SK-N-SH (cell line): ENCODE measurements at regions not wholly inside any gene's neighbourhood (a gene's known extent, or its start where the extent isn't known, plus 50 kb on each side); places are given as distances from the start of the nearest gene placed in this dataset.

Experiments
- CTCF ChIA-PET: fragments of 300-600, 350-600 bp; formaldehyde crosslinking; extraction: SDS; loops from one replicate; lab custom pipeline; 2021; lab: Yijun Ruan, JAX
- POLR2A ChIA-PET: fragments of 350-600 bp; sonication (Branson Sonifier 250); formaldehyde crosslinking; extraction: SDS; loops from one replicate; lab custom pipeline; 2020; ENCODE audit warnings: antibody characterized with exemption, inconsistent platforms; lab: Yijun Ruan, JAX
- DNase-seq: peaks from one replicate; pipeline ENCODE4 v3.0.0; 2012
- H2AFZ ChIP-seq: fragments of 200-600 bp; sonication (generic); 2 replicates; pipeline ENCODE4 v1.8.1; 2016; ENCODE audit warnings: antibody characterized with exemption, mild to moderate bottlenecking, low read depth
- H3F3A ChIP-seq: fragments of 200-600 bp; sonication (generic); replicated peaks from 2 replicates; pipeline ENCODE3; 2016; ENCODE audit warnings: antibody characterized with exemption, mild to moderate bottlenecking; ENCODE audit not compliant: insufficient read depth
- H3K27ac ChIP-seq, 2 experiments: fragments of 200-500 bp in 1 of 2; fragments of 200-600 bp in 1 of 2; sonication (Bioruptor generic) in 1 of 2; sonication (generic), shearing (Covaris generic) in 1 of 2; 2 replicates each; pipeline versions ENCODE4 v1.5.1 to v1.6.1; 2014 to 2016; ENCODE audit warnings: low read depth in 2 of 2, inconsistent platforms in 1 of 2, low read length in 1 of 2, mild to moderate bottlenecking in 1 of 2, mixed read lengths in 1 of 2
- H3K27me3 ChIP-seq: fragments of 200-600 bp; sonication (generic), shearing (Covaris generic); 2 replicates; pipeline ENCODE4 v1.6.1; 2016; ENCODE audit warnings: mixed run types; ENCODE audit not compliant: insufficient read depth
- H3K36me3 ChIP-seq, 2 experiments: fragments of 200-500 bp in 1 of 2; fragments of 200-600 bp in 1 of 2; sonication (Bioruptor generic) in 1 of 2; sonication (generic) in 1 of 2; replicated peaks in 1 of 2; 2 replicates each; pipeline versions ENCODE3 to v1.5.1; 2014 to 2016; ENCODE audit warnings: low read length in 1 of 2, mild to moderate bottlenecking in 1 of 2; ENCODE audit not compliant: insufficient read depth in 2 of 2, control insufficient read depth in 1 of 2
- H3K4me1 ChIP-seq, 2 experiments: fragments of 200-500 bp in 1 of 2; fragments of 200-600 bp in 1 of 2; sonication (Bioruptor generic) in 1 of 2; sonication (generic), shearing (Covaris generic) in 1 of 2; 2 replicates each; pipeline versions ENCODE4 v1.5.1 to v1.6.1; 2014 to 2016; ENCODE audit warnings: low read depth in 1 of 2, low read length in 1 of 2, mixed run types in 1 of 2; ENCODE audit not compliant: insufficient read depth in 2 of 2, control insufficient read depth in 1 of 2
- H3K4me2 ChIP-seq: fragments of 200-600 bp; sonication (generic), shearing (Covaris generic); 2 replicates; pipeline ENCODE4 v1.6.1; 2017; ENCODE audit warnings: mixed run types
- H3K4me3 ChIP-seq, 2 experiments: fragments of 200-500 bp in 1 of 2; fragments of 200-600 bp in 1 of 2; sonication (Bioruptor generic) in 1 of 2; sonication (generic), shearing (Covaris generic) in 1 of 2; 2 replicates each; pipeline versions ENCODE4 v1.5.1 to v1.8.1; 2014 to 2016; ENCODE audit warnings: low read depth in 2 of 2, inconsistent platforms in 1 of 2, low read length in 1 of 2, mild to moderate bottlenecking in 1 of 2, mixed read lengths in 1 of 2, moderate library complexity in 1 of 2
- H3K79me2 ChIP-seq: fragments of 200-600 bp; sonication (generic); 2 replicates; pipeline ENCODE4 v1.8.1; 2017; ENCODE audit warnings: mild to moderate bottlenecking; ENCODE audit not compliant: insufficient read depth
- H3K9ac ChIP-seq: fragments of 200-600 bp; sonication (generic); 2 replicates; pipeline ENCODE4 v1.6.1; 2017; ENCODE audit warnings: mixed run types
- H3K9me2 ChIP-seq: fragments of 200-600 bp; sonication (generic); 2 replicates; pipeline ENCODE4 v1.6.1; 2017; ENCODE audit warnings: mixed run types
- H3K9me3 ChIP-seq: fragments of 200-600 bp; sonication (generic); 2 replicates; pipeline ENCODE4 v1.6.1; 2017; ENCODE audit warnings: mixed run types, mild to moderate bottlenecking, moderate library complexity
- H4K20me1 ChIP-seq: fragments of 200-600 bp; sonication (generic); 2 replicates; pipeline ENCODE4 v1.6.1; 2017; ENCODE audit warnings: mild to moderate bottlenecking, mixed run types; ENCODE audit not compliant: insufficient read depth
- CTCF ChIP-seq: fragments of 200-600 bp; sonication (generic); IDR thresholded peaks from 2 replicates; pipeline ENCODE4 v1.6.1; 2017; ENCODE audit warnings: antibody characterized with exemption, mild to moderate bottlenecking, moderate library complexity
- ELF1 ChIP-seq: IDR thresholded peaks from 2 replicates; pipeline ENCODE4 v1.4.0; 2012
- EP300 ChIP-seq, 2 experiments: IDR thresholded peaks; 2 replicates each; pipeline versions ENCODE4 v1.4.0 to v1.6.1; 2012; ENCODE audit warnings: borderline replicate concordance in 1 of 2, low read depth in 1 of 2, low read length in 1 of 2
- FOSL2 ChIP-seq: IDR thresholded peaks from 2 replicates; pipeline ENCODE4 v1.4.0; 2012; ENCODE audit warnings: low read depth, mild to moderate bottlenecking, moderate library complexity, borderline replicate concordance
- GATA2 ChIP-seq: sonication (generic); formaldehyde crosslinking; IDR thresholded peaks from 2 replicates; pipeline ENCODE4 v1.5.0; 2020; ENCODE audit warnings: mild to moderate bottlenecking, missing genetic modification reagents
- JUND ChIP-seq: IDR thresholded peaks from 2 replicates; pipeline ENCODE4 v1.4.0; 2012
- MXI1 ChIP-seq: IDR thresholded peaks from 2 replicates; pipeline ENCODE4 v1.6.1; 2012; ENCODE audit warnings: mild to moderate bottlenecking, low read depth, low read length, improper control_type of control experiment
- NRF1 ChIP-seq: IDR thresholded peaks from 2 replicates; pipeline ENCODE4 v1.6.1; 2012; ENCODE audit warnings: low read depth, mild to moderate bottlenecking, low read length
- POLR2AphosphoS5 ChIP-seq: IDR thresholded peaks from 2 replicates; pipeline ENCODE4 v1.6.1; 2012; ENCODE audit warnings: low read depth, low read length
- RAD21 ChIP-seq: IDR thresholded peaks from 2 replicates; pipeline ENCODE4 v1.6.1; 2012; ENCODE audit warnings: mild to moderate bottlenecking, low read length
- REST ChIP-seq: IDR thresholded peaks from 2 replicates; pipeline ENCODE4 v1.6.1; 2012; ENCODE audit warnings: mild to moderate bottlenecking, low read depth, low read length, moderate library complexity
- RFX5 ChIP-seq: IDR thresholded peaks from 2 replicates; pipeline ENCODE4 v1.6.1; 2012; ENCODE audit warnings: mild to moderate bottlenecking, improper control_type of control experiment, low read length
- SIN3A ChIP-seq: IDR thresholded peaks from 2 replicates; pipeline ENCODE4 v1.6.1; 2012; ENCODE audit warnings: low read depth, mild to moderate bottlenecking, low read length, moderate library complexity, borderline replicate concordance
- TAF1 ChIP-seq: IDR thresholded peaks from 2 replicates; pipeline ENCODE4 v1.6.1; 2012; ENCODE audit warnings: low read depth, mild to moderate bottlenecking, low read length, moderate library complexity, borderline replicate concordance
- TCF12 ChIP-seq: IDR thresholded peaks from 2 replicates; pipeline ENCODE4 v1.4.0; 2012
- USF1 ChIP-seq: IDR thresholded peaks from 2 replicates; pipeline ENCODE4 v1.4.0; 2012; ENCODE audit warnings: low read depth, borderline replicate concordance
- YY1 ChIP-seq: IDR thresholded peaks from 2 replicates; pipeline ENCODE4 v1.4.0; 2012; ENCODE audit warnings: low read depth, mild to moderate bottlenecking
- WGBS: methylation state at CpG from one replicate; pipeline ENCODE4 v1.1.6; 2017; ENCODE audit warnings: low lambda C conversion rate; 5-methylcytosine and 5-hydroxymethylcytosine counted together

- Histone ChIP-seq H3K4me1 (peaks cover 0 to 28% of the 10 kb centered on the region in 2 experiments; a peak in 1 of 4 replicates), H3K4me2 (no peak overlapping the region), H3K36me3 (no peaks in the 10 kb centered on the region), H3K27ac (no peak overlapping the region), H2AFZ (no peak overlapping the region), H4K20me1 (no peaks in the 10 kb centered on the region), H3F3A (no peaks in the 10 kb centered on the region), H3K9me3 (no peaks in the 10 kb centered on the region; the same call in 1 of the 2 replicates), H3K9me2 (no peaks in the 10 kb centered on the region), H3K9ac (no peak overlapping the region), H3K4me3 (no peak overlapping the region), H3K27me3 (no peaks in the 10 kb centered on the region), H3K79me2 (no peaks in the 10 kb centered on the region)
- 73% methylated on average over 5 of the region's 5 CpGs for WGBS
- ChIA-PET POLR2A (interaction anchor here (0.6 kb wide), 1 partner anchor 180 kb away, joined by 3 read pairs; no protein-coding TSS in a partner anchor), CTCF (interaction anchor here (1.2 to 1.8 kb wide), 4 partner anchors 10 to 43 kb away, joined by 3 to 4 read pairs (median 4); no protein-coding TSS in a partner anchor)
- TF ChIP-seq GATA2 (CRISPR knock-in tag) (no peak), NRF1 (no peak), REST (no peak), FOSL2 (no peak), JUND (no peak), TAF1 (no peak), MXI1 (no peak), EP300 (IDR thresholded peaks at IDR 0.05; ENCODE audit: borderline replicate concordance in 1 of 2, low read depth in 1 of 2, low read length in 1 of 2) (no peak), CTCF (no peak), SIN3A (no peak), YY1 (no peak), RFX5 (no peak), POLR2AphosphoS5 (no peak), ELF1 (no peak), RAD21 (no peak), USF1 (no peak), TCF12 (no peak)
- no peak for DNase-seq
Observed at GRCh38 chr1:29655145-29655544, 418.8 kb downstream of the PTPRU start.
